ENCODE measurements at regions not wholly inside any gene's neighbourhood (a gene's known extent, or its start where the extent isn't known, plus 50 kb on each side); places are given as distances from the start of the nearest gene placed in this dataset.

GRCh38 chr20:12721636-12722035 lies 287.1 kb upstream of the SPTLC3 start:
- H3K36me3 ChIP-seq: no peaks in the 10 kb centered on the region
- intact Hi-C loops (cut with DNase I; ENCODE audit: low total_unique reads): no loop called here
- no peaks in the 10 kb centered on the region for H3K9me3 ChIP-seq
- no peak for DNase-seq
- no peak overlapping the region for H3K4me3 ChIP-seq
- 43 to 73% (median 70%) methylated on average over 2 of the region's 2 CpGs for WGBS, 5 donors
- H3K27ac ChIP-seq: no peak overlapping the region
- no peaks in the 10 kb centered on the region for H3K4me1 ChIP-seq
- H3K27me3 ChIP-seq (replicated peaks in 1 of 7): no peaks in the 10 kb centered on the region
- TF ChIP-seq POLR2AphosphoS5 (IDR thresholded peaks at IDR 0.05): no peak
- TF ChIP-seq POLR2A (IDR thresholded peaks at IDR 0.05): no peak
- no peak for TF ChIP-seq CTCF (IDR thresholded peaks at IDR 0.05 in 8 of 11, conservative IDR thresholded peaks at IDR 0.05 in 3 of 11)

GRCh38 chr20:12722091-12722490 lies 286.7 kb upstream of the SPTLC3 start:
- no peaks in the 10 kb centered on the region for H3K27me3 ChIP-seq (replicated peaks in 1 of 7)
- H3K27ac ChIP-seq: no peak overlapping the region
- DNase-seq: no peak
- WGBS, 5 donors: 88 to 94% (median 92%) methylated on average over 1 of the region's 1 CpG
- H3K36me3 ChIP-seq: no peaks in the 10 kb centered on the region
- no peaks in the 10 kb centered on the region for H3K9me3 ChIP-seq
- H3K4me3 ChIP-seq: no peak overlapping the region
- no peaks in the 10 kb centered on the region for H3K4me1 ChIP-seq
- TF ChIP-seq POLR2AphosphoS5 (IDR thresholded peaks at IDR 0.05) (no peak), POLR2A (IDR thresholded peaks at IDR 0.05) (no peak), CTCF (IDR thresholded peaks at IDR 0.05 in 8 of 11, conservative IDR thresholded peaks at IDR 0.05 in 3 of 11) (no peak)
- intact Hi-C loops (cut with DNase I; ENCODE audit: low total_unique reads): no loop called here

DNA sequence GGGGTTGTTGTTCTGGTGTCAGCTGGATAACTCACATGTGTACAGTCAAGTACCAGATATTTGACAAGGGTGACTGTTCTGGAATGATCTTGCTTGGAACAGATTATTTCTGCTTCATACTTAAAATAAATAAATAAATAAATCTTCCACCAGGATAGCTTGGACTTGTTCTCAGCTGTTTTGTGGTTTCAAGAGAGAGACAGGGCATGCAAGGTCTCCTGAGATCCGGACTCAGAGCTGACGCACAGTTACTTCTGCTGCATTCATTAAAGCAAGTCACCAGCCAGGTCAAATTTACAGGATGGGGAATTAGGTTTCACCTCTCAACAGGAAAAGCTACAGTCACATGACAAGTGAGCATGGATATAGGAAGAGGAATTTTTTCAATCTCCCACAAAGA lies 285.0 kb upstream of the SPTLC3 start:
- WGBS, 5 donors: 83 to 96% (median 88%) methylated on average over 2 of the region's 2 CpGs
- Histone ChIP-seq H3K27ac (no peak overlapping the region), H3K9me3 (no peaks in the 10 kb centered on the region), H3K27me3 (replicated peaks in 1 of 7) (no peaks in the 10 kb centered on the region), H3K4me3 (no peak overlapping the region), H3K36me3 (no peaks in the 10 kb centered on the region), H3K4me1 (no peaks in the 10 kb centered on the region)
- intact Hi-C loops (cut with DNase I; ENCODE audit: low total_unique reads): no loop called here
- no peak for DNase-seq
- TF ChIP-seq POLR2AphosphoS5 (IDR thresholded peaks at IDR 0.05): no peak
- no peak for TF ChIP-seq CTCF (IDR thresholded peaks at IDR 0.05 in 8 of 11, conservative IDR thresholded peaks at IDR 0.05 in 3 of 11)
- TF ChIP-seq POLR2A (IDR thresholded peaks at IDR 0.05): no peak

GRCh38 chr20:12728782-12729181 lies 280.0 kb upstream of the SPTLC3 start:
- H3K4me1 ChIP-seq: no peaks in the 10 kb centered on the region
- no peak overlapping the region for H3K4me3 ChIP-seq
- no peaks in the 10 kb centered on the region for H3K27me3 ChIP-seq (replicated peaks in 1 of 7)
- no peak for DNase-seq
- no peak for TF ChIP-seq POLR2A (IDR thresholded peaks at IDR 0.05)
- TF ChIP-seq CTCF (IDR thresholded peaks at IDR 0.05 in 8 of 11, conservative IDR thresholded peaks at IDR 0.05 in 3 of 11): no peak
- no peak for TF ChIP-seq POLR2AphosphoS5 (IDR thresholded peaks at IDR 0.05)
- H3K27ac ChIP-seq: no peak overlapping the region
- H3K36me3 ChIP-seq: no peaks in the 10 kb centered on the region
- intact Hi-C loops (cut with DNase I; ENCODE audit: low total_unique reads): no loop called here
- no peaks in the 10 kb centered on the region for H3K9me3 ChIP-seq
- 75 to 81% (median 77%) methylated on average over 3 of the region's 3 CpGs for WGBS, 5 donors
